ENCODE measurements at regions not wholly inside any gene's neighbourhood (a gene's known extent, or its start where the extent isn't known, plus 50 kb on each side); places are given as distances from the start of the nearest gene placed in this dataset.

- no peak overlapping the region for H3K4me3 ChIP-seq (ENCODE audit: control insufficient read depth, low read depth, low read length)
- no peak for TF ChIP-seq CTCF (conservative IDR thresholded peaks at IDR 0.05; ENCODE audit: control insufficient read depth, insufficient read depth, low read depth, low read length)
- no peak for DNase-seq (ENCODE audit: low read depth)
These were observed 81.4 kb upstream of the WLS start for GRCh38 chr1:68313735-68314134.

GRCh38 chr1:68308034-68308433, 75.7 kb upstream of the WLS start:
- no peak for DNase-seq (ENCODE audit: low read depth)
- TF ChIP-seq CTCF (conservative IDR thresholded peaks at IDR 0.05; ENCODE audit: control insufficient read depth, insufficient read depth, low read depth, low read length), result no peak
- H3K4me3 ChIP-seq (ENCODE audit: control insufficient read depth, low read depth, low read length), result no peak overlapping the region

- H3K4me3 ChIP-seq (ENCODE audit: control insufficient read depth, low read depth, low read length), result no peak overlapping the region
- no peak for DNase-seq (ENCODE audit: low read depth)
- no peak for TF ChIP-seq CTCF (conservative IDR thresholded peaks at IDR 0.05; ENCODE audit: control insufficient read depth, insufficient read depth, low read depth, low read length)
These were observed 75.1 kb upstream of the WLS start for GRCh38 chr1:68307378-68307787.

- peak; percentile 58 for DNase-seq (ENCODE audit: low read depth)
- no peak overlapping the region for H3K4me3 ChIP-seq (ENCODE audit: control insufficient read depth, low read depth, low read length)
- TF ChIP-seq CTCF (conservative IDR thresholded peaks at IDR 0.05; ENCODE audit: control insufficient read depth, insufficient read depth, low read depth, low read length), result no peak
These were observed 69.2 kb upstream of the WLS start for GRCh38 chr1:68301471-68302001.

GRCh38 chr1:68294367-68295066, 62.2 kb upstream of the WLS start:
- no peak for TF ChIP-seq CTCF (conservative IDR thresholded peaks at IDR 0.05; ENCODE audit: control insufficient read depth, insufficient read depth, low read depth, low read length)
- DNase-seq (ENCODE audit: low read depth), result no peak
- H3K4me3 ChIP-seq (ENCODE audit: control insufficient read depth, low read depth, low read length), result no peak overlapping the region

- H3K4me3 ChIP-seq (ENCODE audit: control insufficient read depth, low read depth, low read length), result no peak overlapping the region
- TF ChIP-seq CTCF (conservative IDR thresholded peaks at IDR 0.05; ENCODE audit: control insufficient read depth, insufficient read depth, low read depth, low read length), result no peak
- peak; percentile 23 for DNase-seq (ENCODE audit: low read depth)
These were observed 61.5 kb upstream of the WLS start for GRCh38 chr1:68293609-68294366.

All from fibroblast of mammary gland (primary cell).